HG02610 (cell line): ENCODE measurements at regions not wholly inside any gene's neighbourhood (a gene's known extent, or its start where the extent isn't known, plus 50 kb on each side); places are given as distances from the start of the nearest gene placed in this dataset.

Experiments
- ATAC-seq: cut with Tn5 transposase; IDR thresholded peaks from one replicate; pipeline ENCODE4 v1.9.1; 2021; ENCODE audit warnings: mild to moderate bottlenecking, moderate library complexity; ENCODE audit not compliant: unreplicated experiment

- no peak for ATAC-seq
These were observed 267.4 kb downstream of the ALG10 start for GRCh38 chr12:34289431-34290380.

- no peak for ATAC-seq
These were observed 268.2 kb downstream of the ALG10 start for GRCh38 chr12:34290381-34290995.

GRCh38 chr12:34291001-34291400 is 268.7 kb downstream of the ALG10 start:
- ATAC-seq = no peak

GRCh38 chr12:34291426-34291901 is 269.2 kb downstream of the ALG10 start:
- no peak for ATAC-seq

GRCh38 chr12:34292736-34293625 is 270.7 kb downstream of the ALG10 start:
- no peak for ATAC-seq

- no peak for ATAC-seq
These were observed 271.8 kb downstream of the ALG10 start for GRCh38 chr12:34294137-34294536.

GRCh38 chr12:34294671-34295365 is 272.5 kb downstream of the ALG10 start:
- no peak for ATAC-seq

GRCh38 chr12:34295366-34296142 is 273.3 kb downstream of the ALG10 start:
- no peak for ATAC-seq

GRCh38 chr12:34296143-34297041 is 274.1 kb downstream of the ALG10 start:
- no peak for ATAC-seq

- ATAC-seq = no peak
These were observed 275.0 kb downstream of the ALG10 start for GRCh38 chr12:34297126-34297789.

- ATAC-seq = no peak
These were observed 275.5 kb downstream of the ALG10 start for GRCh38 chr12:34297790-34298164.

- no peak for ATAC-seq
These were observed 276.1 kb downstream of the ALG10 start for GRCh38 chr12:34298176-34298970.

GRCh38 chr12:34298971-34299801 is 276.9 kb downstream of the ALG10 start:
- ATAC-seq = no peak

GRCh38 chr12:34299802-34300193 is 277.5 kb downstream of the ALG10 start:
- ATAC-seq = no peak

GRCh38 chr12:34300376-34301250 is 278.3 kb downstream of the ALG10 start:
- no peak for ATAC-seq
